ENCODE measurements at regions not wholly inside any gene's neighbourhood (a gene's known extent, or its start where the extent isn't known, plus 50 kb on each side); places are given as distances from the start of the nearest gene placed in this dataset.

GRCh38 chr9:86454701-86455615 is 100.7 kb upstream of the TUT7 start:
- no peaks in the 10 kb centered on the region for H4K20me1 ChIP-seq (ENCODE audit: low read length)
- BruUV-seq (replicated peaks) = no TSS peak
- ChIA-PET POLR2A (ENCODE audit: unreplicated experiment) (no interaction called here), CTCF (no interaction called here)
- H3F3A ChIP-seq (ENCODE audit: low read length, unreplicated experiment) = no peaks in the 10 kb centered on the region
- no peak for TF ChIP-seq EZH2 (IDR thresholded peaks at IDR 0.05; ENCODE audit: low read length, unreplicated experiment)
- TF ChIP-seq CTCF (conservative IDR thresholded peaks at IDR 0.05; ENCODE audit: low read depth, low read length) = no peak
- TF ChIP-seq EZH2phosphoT487 (IDR thresholded peaks at IDR 0.05; ENCODE audit: borderline replicate concordance, low read length) = no peak
- H3K4me1 ChIP-seq (ENCODE audit: insufficient read depth, low read length) = no peaks in the 10 kb centered on the region
- no peaks in the 10 kb centered on the region for H3K79me2 ChIP-seq (ENCODE audit: low read length)
- DNase-seq (no peak), ATAC-seq (no peak)
- H3K9me2 ChIP-seq (replicated peaks; ENCODE audit: low read length) = no peaks in the 10 kb centered on the region
- H3K9ac ChIP-seq (ENCODE audit: low read length) = no peak overlapping the region
- no peak overlapping the region for H2AFZ ChIP-seq (ENCODE audit: low read length)
- no peak overlapping the region for H3K4me3 ChIP-seq (ENCODE audit: low read length)
- H3K9me3 ChIP-seq (ENCODE audit: low read length) = no peaks in the 10 kb centered on the region
- intact Hi-C loops (cut with micrococcal nuclease) = no loop called here
- no peaks in the 10 kb centered on the region for H3K36me3 ChIP-seq (ENCODE audit: low read depth, low read length)
- H3K4me2 ChIP-seq (ENCODE audit: low read length) = no peak overlapping the region
- no peak overlapping the region for H3K27ac ChIP-seq (ENCODE audit: low read length)
- H3K27me3 ChIP-seq (ENCODE audit: low read length) = peaks cover 25% of the 10 kb centered on the region

GRCh38 chr9:86452201-86452828 is 98.1 kb upstream of the TUT7 start:
- intact Hi-C loops (cut with micrococcal nuclease) = no loop called here
- ChIA-PET POLR2A (ENCODE audit: unreplicated experiment) (no interaction called here), CTCF (no interaction called here)
- Histone ChIP-seq H3K4me1 (ENCODE audit: insufficient read depth, low read length) (no peaks in the 10 kb centered on the region), H3K9me2 (replicated peaks; ENCODE audit: low read length) (no peaks in the 10 kb centered on the region), H4K20me1 (ENCODE audit: low read length) (no peaks in the 10 kb centered on the region), H3K4me3 (ENCODE audit: low read length) (no peak overlapping the region), H3K36me3 (ENCODE audit: low read depth, low read length) (no peaks in the 10 kb centered on the region), H2AFZ (ENCODE audit: low read length) (no peak overlapping the region), H3K9me3 (ENCODE audit: low read length) (no peaks in the 10 kb centered on the region), H3K27ac (ENCODE audit: low read length) (no peak overlapping the region), H3K27me3 (ENCODE audit: low read length) (peaks cover 20% of the 10 kb centered on the region), H3K9ac (ENCODE audit: low read length) (no peak overlapping the region), H3K79me2 (ENCODE audit: low read length) (no peaks in the 10 kb centered on the region), H3K4me2 (ENCODE audit: low read length) (no peak overlapping the region), H3F3A (ENCODE audit: low read length, unreplicated experiment) (no peaks in the 10 kb centered on the region)
- DNase-seq = no peak
- ATAC-seq = no peak
- TF ChIP-seq EZH2 (IDR thresholded peaks at IDR 0.05; ENCODE audit: low read length, unreplicated experiment) (no peak), CTCF (conservative IDR thresholded peaks at IDR 0.05; ENCODE audit: low read depth, low read length) (no peak), EZH2phosphoT487 (IDR thresholded peaks at IDR 0.05; ENCODE audit: borderline replicate concordance, low read length) (no peak)
- BruUV-seq (replicated peaks) = no TSS peak

- CTCF ChIA-PET = no interaction called here
- Histone ChIP-seq H3K9ac (ENCODE audit: low read length) (no peak overlapping the region), H3K9me3 (ENCODE audit: low read length) (no peaks in the 10 kb centered on the region)
These were observed 95.0 kb upstream of the TUT7 start for GRCh38 chr9:86449246-86449645.

More at GRCh38 chr9:86449246-86449645, 95.0 kb upstream of the TUT7 start:
- H3K27ac ChIP-seq (ENCODE audit: low read length) = no peak overlapping the region
- H3K27me3 ChIP-seq (ENCODE audit: low read length) = peaks cover 5% of the 10 kb centered on the region
- TF ChIP-seq EZH2phosphoT487 (IDR thresholded peaks at IDR 0.05; ENCODE audit: borderline replicate concordance, low read length) (no peak), CTCF (conservative IDR thresholded peaks at IDR 0.05; ENCODE audit: low read depth, low read length) (no peak), EZH2 (IDR thresholded peaks at IDR 0.05; ENCODE audit: low read length, unreplicated experiment) (no peak)
- no peaks in the 10 kb centered on the region for H3K36me3 ChIP-seq (ENCODE audit: low read depth, low read length)
- H3K4me3 ChIP-seq (ENCODE audit: low read length) = no peak overlapping the region
- DNase-seq (no peak), ATAC-seq (no peak)
- H3K9me2 ChIP-seq (replicated peaks; ENCODE audit: low read length) = no peaks in the 10 kb centered on the region
- POLR2A ChIA-PET (ENCODE audit: unreplicated experiment) = no interaction called here
- H4K20me1 ChIP-seq (ENCODE audit: low read length) = no peaks in the 10 kb centered on the region
- intact Hi-C loops (cut with micrococcal nuclease) = no loop called here
- no peaks in the 10 kb centered on the region for H3K79me2 ChIP-seq (ENCODE audit: low read length)
- BruUV-seq (replicated peaks) = no TSS peak
- H3K4me2 ChIP-seq (ENCODE audit: low read length) = no peak overlapping the region
- H3K4me1 ChIP-seq (ENCODE audit: insufficient read depth, low read length) = no peaks in the 10 kb centered on the region
- no peak overlapping the region for H2AFZ ChIP-seq (ENCODE audit: low read length)
- H3F3A ChIP-seq (ENCODE audit: low read length, unreplicated experiment) = no peaks in the 10 kb centered on the region

Measured in PC-3 (cell line).